Calu3 (cell line): ENCODE measurements at regions not wholly inside any gene's neighbourhood (a gene's known extent, or its start where the extent isn't known, plus 50 kb on each side); places are given as distances from the start of the nearest gene placed in this dataset.

Experiments used
- BruUV-seq: library from RNA; stranded (reverse); fragments of 400-500 nt; replicated peaks from 2 replicates; lab custom pipeline; 2021; lab: Mats Ljungman, UMichigan
- CTCF ChIA-PET: fragments of 300-600 bp; sonication (Branson Sonifier 250); formaldehyde crosslinking; loops from one replicate; lab custom pipeline; 2022; ENCODE audit warnings: antibody characterized with exemption; lab: Charles Lee
- DNase-seq: peaks from one replicate; pipeline ENCODE4 v3.0.0; 2022
- H3K27ac Mint-ChIP-seq: one replicate; pipeline ENCODE4 v1.8.0; 2022; ENCODE audit warnings: mixed read lengths; ENCODE audit not compliant: unreplicated experiment
- H3K27me3 Mint-ChIP-seq: one replicate; pipeline ENCODE4 v1.8.0; 2022; ENCODE audit warnings: mixed read lengths; ENCODE audit not compliant: unreplicated experiment
- H3K36me3 Mint-ChIP-seq: one replicate; pipeline ENCODE4 v1.8.0; 2022; ENCODE audit warnings: mild to moderate bottlenecking, moderate library complexity, mixed read lengths; ENCODE audit not compliant: insufficient read depth, unreplicated experiment
- H3K4me1 Mint-ChIP-seq: one replicate; pipeline ENCODE4 v1.8.0; 2022; ENCODE audit warnings: mild to moderate bottlenecking, low read depth, mixed read lengths; ENCODE audit not compliant: unreplicated experiment
- H3K4me3 Mint-ChIP-seq: one replicate; pipeline ENCODE4 v1.8.0; 2022; ENCODE audit warnings: mild to moderate bottlenecking, low read depth, moderate library complexity, mixed read lengths; ENCODE audit not compliant: unreplicated experiment
- H3K9me3 Mint-ChIP-seq: one replicate; pipeline ENCODE4 v1.8.0; 2022; ENCODE audit warnings: low read depth, mixed read lengths; ENCODE audit not compliant: unreplicated experiment
- intact Hi-C: fragments of 100-400 bp; cut with micrococcal nuclease; formaldehyde crosslinking; loops from one replicate; pipeline ENCODE4 v1.10.0; 2022; ENCODE audit not compliant: unreplicated experiment
- TF ChIP-seq, protein P1 (sequence below): fragments of 200-600 bp; IDR thresholded peaks from one replicate; pipeline ENCODE4 v1.8.0; 2022; ENCODE audit warnings: antibody characterized with exemption; ENCODE audit not compliant: unreplicated experiment

DNA sequence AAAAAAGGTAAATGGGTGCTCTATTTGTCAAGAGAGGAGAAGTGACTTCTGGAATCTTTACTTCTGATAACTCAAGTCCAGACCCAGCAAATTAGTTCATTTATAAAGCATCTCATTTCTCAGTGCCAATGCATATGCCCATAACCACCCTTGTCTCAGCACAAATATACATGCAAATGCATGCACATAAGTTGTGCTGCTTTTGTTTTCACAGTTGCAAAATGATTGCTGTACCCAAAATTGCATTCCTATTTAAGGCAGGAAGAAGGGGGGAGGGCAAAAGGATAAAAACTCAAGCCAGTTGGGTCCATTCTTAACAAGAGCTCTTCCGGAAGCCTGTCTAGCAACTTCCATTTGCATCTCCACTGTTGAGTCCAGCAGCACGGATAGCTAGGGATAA, 61.3 kb upstream of the FAM20A start:
- TF ChIP-seq, protein P1, sequence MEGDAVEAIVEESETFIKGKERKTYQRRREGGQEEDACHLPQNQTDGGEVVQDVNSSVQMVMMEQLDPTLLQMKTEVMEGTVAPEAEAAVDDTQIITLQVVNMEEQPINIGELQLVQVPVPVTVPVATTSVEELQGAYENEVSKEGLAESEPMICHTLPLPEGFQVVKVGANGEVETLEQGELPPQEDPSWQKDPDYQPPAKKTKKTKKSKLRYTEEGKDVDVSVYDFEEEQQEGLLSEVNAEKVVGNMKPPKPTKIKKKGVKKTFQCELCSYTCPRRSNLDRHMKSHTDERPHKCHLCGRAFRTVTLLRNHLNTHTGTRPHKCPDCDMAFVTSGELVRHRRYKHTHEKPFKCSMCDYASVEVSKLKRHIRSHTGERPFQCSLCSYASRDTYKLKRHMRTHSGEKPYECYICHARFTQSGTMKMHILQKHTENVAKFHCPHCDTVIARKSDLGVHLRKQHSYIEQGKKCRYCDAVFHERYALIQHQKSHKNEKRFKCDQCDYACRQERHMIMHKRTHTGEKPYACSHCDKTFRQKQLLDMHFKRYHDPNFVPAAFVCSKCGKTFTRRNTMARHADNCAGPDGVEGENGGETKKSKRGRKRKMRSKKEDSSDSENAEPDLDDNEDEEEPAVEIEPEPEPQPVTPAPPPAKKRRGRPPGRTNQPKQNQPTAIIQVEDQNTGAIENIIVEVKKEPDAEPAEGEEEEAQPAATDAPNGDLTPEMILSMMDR = no peak
- Mint-ChIP-seq H3K4me1 (peaks cover 8% of the 10 kb centered on the region), H3K4me3 (no peak overlapping the region), H3K9me3 (peaks cover 2% of the 10 kb centered on the region), H3K27me3 (peaks cover 34% of the 10 kb centered on the region), H3K27ac (no peak overlapping the region), H3K36me3 (no peaks in the 10 kb centered on the region)
- no peak for DNase-seq
- BruUV-seq = no TSS peak
- CTCF ChIA-PET = no interaction called here
- intact Hi-C loops = no loop called here

DNA sequence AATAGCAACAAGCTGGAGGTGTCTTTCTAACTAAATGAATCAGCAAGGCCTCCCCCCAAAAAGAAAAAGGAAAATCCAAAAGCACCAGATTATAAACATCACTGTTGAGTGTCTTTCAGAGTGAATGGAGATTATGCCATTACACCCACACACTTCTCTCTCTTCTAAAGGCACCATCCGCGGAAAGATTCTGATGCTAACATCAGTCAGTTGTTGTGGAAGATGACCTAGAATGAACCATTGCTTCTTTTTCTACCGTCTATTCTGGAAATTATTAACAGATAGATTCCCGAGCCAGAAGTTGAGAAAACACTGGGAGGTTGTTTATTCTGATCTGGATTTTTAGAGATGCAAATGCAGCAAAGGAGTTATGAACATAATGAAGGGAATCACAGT, 60.9 kb upstream of the FAM20A start:
- CTCF ChIA-PET = no interaction called here
- H3K9me3 Mint-ChIP-seq = peaks cover 2% of the 10 kb centered on the region
- no peaks in the 10 kb centered on the region for H3K36me3 Mint-ChIP-seq
- no peak overlapping the region for H3K27ac Mint-ChIP-seq
- H3K27me3 Mint-ChIP-seq = peaks cover 34% of the 10 kb centered on the region
- H3K4me1 Mint-ChIP-seq = peaks cover 8% of the 10 kb centered on the region
- no TSS peak for BruUV-seq
- intact Hi-C loops = no loop called here
- H3K4me3 Mint-ChIP-seq = no peak overlapping the region
- TF ChIP-seq, protein P1 = no peak
- no peak for DNase-seq

DNA sequence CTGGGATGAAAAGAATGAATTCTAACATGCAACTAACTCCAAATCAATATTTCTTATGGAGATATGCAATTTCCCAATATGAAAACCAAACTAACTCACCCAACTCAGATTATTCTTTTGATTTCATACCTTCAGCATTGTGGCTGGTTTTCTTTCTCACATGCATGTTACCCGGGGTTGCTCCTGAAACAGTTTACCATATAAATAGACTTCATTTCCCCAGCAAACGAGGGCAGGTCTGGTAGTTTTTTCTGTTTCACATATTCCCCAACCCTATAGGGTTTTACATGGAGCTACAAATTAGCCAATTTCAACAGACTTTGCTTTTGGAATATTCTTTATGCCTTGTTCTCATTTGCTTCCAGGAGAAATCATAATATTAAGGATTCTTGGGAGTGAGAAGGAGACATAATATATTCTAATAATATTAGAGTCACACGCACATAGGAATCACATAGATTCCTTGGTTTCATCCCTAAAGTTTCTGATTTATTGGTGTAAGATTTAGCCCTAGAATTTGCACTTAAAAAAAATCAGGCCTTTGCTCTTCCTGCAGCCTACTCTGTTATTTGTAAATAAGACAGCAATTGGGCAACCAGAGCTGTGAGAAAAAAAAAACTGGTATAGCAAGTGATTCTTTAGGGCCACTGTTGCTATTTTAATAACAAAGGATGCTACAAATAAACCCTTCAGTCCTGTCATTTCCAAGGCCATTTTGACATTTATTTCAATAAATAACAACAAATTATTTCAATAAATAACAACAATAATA, 60.3 kb upstream of the FAM20A start:
- intact Hi-C loops = no loop called here
- no peak for DNase-seq
- no peak overlapping the region for H3K27ac Mint-ChIP-seq
- TF ChIP-seq, protein P1 = no peak
- BruUV-seq = no TSS peak
- peaks cover 2% of the 10 kb centered on the region for H3K9me3 Mint-ChIP-seq
- no peaks in the 10 kb centered on the region for H3K36me3 Mint-ChIP-seq
- no peak overlapping the region for H3K4me3 Mint-ChIP-seq
- H3K4me1 Mint-ChIP-seq = peaks cover 8% of the 10 kb centered on the region
- CTCF ChIA-PET = no interaction called here
- peaks cover 28% of the 10 kb centered on the region for H3K27me3 Mint-ChIP-seq

DNA sequence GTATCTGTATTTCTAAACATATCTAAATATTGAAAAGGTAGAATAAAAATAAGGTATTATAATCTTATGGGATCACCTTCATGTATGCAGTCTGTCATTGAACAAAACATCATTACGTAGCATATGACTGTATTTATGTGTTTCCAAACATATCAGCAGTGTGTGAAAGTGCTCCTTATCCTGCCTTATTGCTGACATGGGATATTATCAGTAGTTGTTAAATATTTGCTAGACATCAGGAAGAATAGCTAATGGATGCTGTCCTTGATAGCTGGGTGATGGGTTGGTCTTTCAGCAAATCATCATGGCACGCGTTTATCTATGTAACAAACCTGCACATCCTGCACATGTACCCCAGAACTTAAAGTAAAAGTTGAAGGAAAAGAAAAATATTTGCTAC, 59.1 kb upstream of the FAM20A start:
- Mint-ChIP-seq H3K27me3 (peaks cover 17% of the 10 kb centered on the region), H3K27ac (no peak overlapping the region), H3K36me3 (no peaks in the 10 kb centered on the region), H3K4me1 (peaks cover 8% of the 10 kb centered on the region), H3K9me3 (peaks cover 2% of the 10 kb centered on the region), H3K4me3 (no peak overlapping the region)
- TF ChIP-seq, protein P1 = no peak
- CTCF ChIA-PET = no interaction called here
- no peak for DNase-seq
- BruUV-seq = no TSS peak
- intact Hi-C loops = no loop called here
